OCI-LY3 (cell line): ENCODE measurements at regions not wholly inside any gene's neighbourhood (a gene's known extent, or its start where the extent isn't known, plus 50 kb on each side); places are given as distances from the start of the nearest gene placed in this dataset.
A peak's percentile ranks its signal among the peaks of the same experiment; 100 is the strongest.

Experiments used
- H2AFZ ChIP-seq: fragments of 200-600, 300-600 bp; shearing (Covaris generic); 2 replicates; pipeline ENCODE4 v1.6.0; 2014; ENCODE audit warnings: antibody characterized with exemption, low read depth, low read length
- H3K27ac ChIP-seq: fragments of 200-600, 300-600 bp; sonication (generic); 2 replicates; pipeline ENCODE4 v1.5.1; 2014; ENCODE audit warnings: mild to moderate bottlenecking, low read length, moderate library complexity, mixed read lengths
- H3K27me3 ChIP-seq: fragments of 200-600, 300-600 bp; sonication (generic); 2 replicates; pipeline ENCODE4 v1.6.1; 2014; ENCODE audit warnings: low read depth, low read length, mixed read lengths
- H3K36me3 ChIP-seq: fragments of 200-600, 300-600 bp; sonication (generic); replicated peaks from 2 replicates; pipeline ENCODE3; 2014; ENCODE audit warnings: low read depth, low read length, mixed read lengths
- H3K4me1 ChIP-seq: fragments of 300-600, 200-600 bp; sonication (generic); 2 replicates; pipeline ENCODE4 v1.6.1; 2014; ENCODE audit warnings: low read length, mixed read lengths
- H3K4me2 ChIP-seq: fragments of 200-600, 300-600 bp; sonication (generic); 2 replicates; pipeline ENCODE4 v1.6.1; 2014; ENCODE audit warnings: low read length, mixed read lengths
- H3K4me3 ChIP-seq: fragments of 300-600, 200-600 bp; sonication (generic); 2 replicates; pipeline ENCODE4 v1.5.1; 2014; ENCODE audit warnings: antibody characterized with exemption, mild to moderate bottlenecking, low read length, moderate library complexity
- H3K79me2 ChIP-seq: fragments of 300-600, 200-600 bp; shearing (Covaris generic); 2 replicates; pipeline ENCODE4 v1.6.1; 2014; ENCODE audit warnings: mild to moderate bottlenecking, low read length, mixed read lengths
- H3K9ac ChIP-seq: fragments of 300-600, 200-600 bp; shearing (Covaris generic); 2 replicates; pipeline ENCODE4 v1.6.0; 2014; ENCODE audit warnings: mild to moderate bottlenecking, low read length, moderate library complexity
- H3K9me3 ChIP-seq: fragments of 200-600, 300-600 bp; shearing (Covaris generic); 2 replicates; pipeline ENCODE4 v1.6.1; 2014; ENCODE audit warnings: low read length, mixed read lengths; ENCODE audit not compliant: insufficient read depth
- H4K20me1 ChIP-seq: fragments of 200-600, 300-600 bp; sonication (generic); 2 replicates; pipeline ENCODE4 v1.6.1; 2016; ENCODE audit warnings: low read length, mixed read lengths; ENCODE audit not compliant: insufficient read depth
- EZH2phosphoT487 ChIP-seq: fragments of 200-600 bp; shearing (Covaris generic); IDR thresholded peaks from 2 replicates; pipeline ENCODE4 v1.6.1; 2018; ENCODE audit warnings: antibody characterized with exemption, mixed run types, low read depth
- TF ChIP-seq, protein P1 (sequence below): fragments of 200-600, 300-600 bp; sonication (generic); IDR thresholded peaks from 2 replicates; pipeline ENCODE4 v1.5.1; 2014; ENCODE audit warnings: antibody characterized with exemption, low read length, low read depth

DNA sequence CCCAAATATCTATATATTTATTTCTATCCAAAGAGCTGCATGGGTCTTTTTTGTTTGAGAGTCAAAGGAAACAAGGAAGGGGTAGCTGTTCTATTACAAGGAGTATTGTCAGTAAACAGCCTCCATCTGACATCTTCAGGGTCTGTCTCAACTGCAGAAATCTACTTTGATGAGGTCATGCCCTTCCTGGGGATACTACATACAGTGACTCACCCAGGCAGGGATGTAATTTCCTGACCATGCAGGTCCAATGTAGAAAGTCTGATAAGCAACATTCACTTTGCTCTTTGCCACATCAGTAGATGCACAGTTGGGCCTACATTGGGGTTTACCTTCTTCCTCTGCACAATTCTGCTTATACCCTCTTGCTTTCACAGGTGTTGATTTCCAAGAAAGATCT lies 165.5 kb downstream of the TLR4 start:
- H3K4me1 ChIP-seq: no peaks in the 10 kb centered on the region
- no peaks in the 10 kb centered on the region for H3K36me3 ChIP-seq
- H2AFZ ChIP-seq: no peak overlapping the region
- no peak overlapping the region for H3K9ac ChIP-seq
- no peak overlapping the region for H3K4me2 ChIP-seq
- H3K4me3 ChIP-seq: no peak overlapping the region
- TF ChIP-seq EZH2phosphoT487: no peak
- TF ChIP-seq, protein P1, sequence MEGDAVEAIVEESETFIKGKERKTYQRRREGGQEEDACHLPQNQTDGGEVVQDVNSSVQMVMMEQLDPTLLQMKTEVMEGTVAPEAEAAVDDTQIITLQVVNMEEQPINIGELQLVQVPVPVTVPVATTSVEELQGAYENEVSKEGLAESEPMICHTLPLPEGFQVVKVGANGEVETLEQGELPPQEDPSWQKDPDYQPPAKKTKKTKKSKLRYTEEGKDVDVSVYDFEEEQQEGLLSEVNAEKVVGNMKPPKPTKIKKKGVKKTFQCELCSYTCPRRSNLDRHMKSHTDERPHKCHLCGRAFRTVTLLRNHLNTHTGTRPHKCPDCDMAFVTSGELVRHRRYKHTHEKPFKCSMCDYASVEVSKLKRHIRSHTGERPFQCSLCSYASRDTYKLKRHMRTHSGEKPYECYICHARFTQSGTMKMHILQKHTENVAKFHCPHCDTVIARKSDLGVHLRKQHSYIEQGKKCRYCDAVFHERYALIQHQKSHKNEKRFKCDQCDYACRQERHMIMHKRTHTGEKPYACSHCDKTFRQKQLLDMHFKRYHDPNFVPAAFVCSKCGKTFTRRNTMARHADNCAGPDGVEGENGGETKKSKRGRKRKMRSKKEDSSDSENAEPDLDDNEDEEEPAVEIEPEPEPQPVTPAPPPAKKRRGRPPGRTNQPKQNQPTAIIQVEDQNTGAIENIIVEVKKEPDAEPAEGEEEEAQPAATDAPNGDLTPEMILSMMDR: no peak
- H3K27me3 ChIP-seq: peaks cover 17% of the 10 kb centered on the region
- no peak overlapping the region for H3K27ac ChIP-seq
- no peaks in the 10 kb centered on the region for H4K20me1 ChIP-seq
- H3K79me2 ChIP-seq: no peaks in the 10 kb centered on the region
- H3K9me3 ChIP-seq: no peaks in the 10 kb centered on the region

DNA sequence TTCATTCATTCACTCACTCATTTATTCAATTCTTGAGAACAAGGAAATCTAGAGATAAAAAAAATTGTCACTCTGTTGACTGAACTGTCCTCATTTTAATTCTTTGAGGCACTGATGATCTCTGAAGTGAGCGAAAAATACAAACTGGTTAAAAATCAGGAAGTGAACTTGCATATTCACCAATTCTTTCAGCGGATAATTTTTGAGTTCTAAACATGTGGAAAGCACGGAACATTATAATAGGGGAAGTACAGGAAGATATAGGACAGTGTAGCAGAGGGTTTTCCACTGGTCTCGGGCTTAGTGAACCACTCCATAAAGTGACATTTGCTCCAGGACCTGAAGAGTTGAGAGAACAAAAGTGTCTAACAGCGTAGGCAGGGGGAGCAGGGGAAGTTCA lies 169.5 kb downstream of the TLR4 start:
- no peak overlapping the region for H3K4me3 ChIP-seq
- no peak overlapping the region for H3K27ac ChIP-seq
- no peaks in the 10 kb centered on the region for H3K79me2 ChIP-seq
- H2AFZ ChIP-seq: no peak overlapping the region
- H3K4me2 ChIP-seq: peak overlapping the region; percentile 12; the same call in 1 of the 2 replicates
- no peak for TF ChIP-seq EZH2phosphoT487
- TF ChIP-seq, protein P1: no peak
- no peaks in the 10 kb centered on the region for H3K4me1 ChIP-seq
- H3K27me3 ChIP-seq: peaks cover 31% of the 10 kb centered on the region
- no peaks in the 10 kb centered on the region for H4K20me1 ChIP-seq
- no peaks in the 10 kb centered on the region for H3K9me3 ChIP-seq
- H3K9ac ChIP-seq: no peak overlapping the region
- no peaks in the 10 kb centered on the region for H3K36me3 ChIP-seq

DNA sequence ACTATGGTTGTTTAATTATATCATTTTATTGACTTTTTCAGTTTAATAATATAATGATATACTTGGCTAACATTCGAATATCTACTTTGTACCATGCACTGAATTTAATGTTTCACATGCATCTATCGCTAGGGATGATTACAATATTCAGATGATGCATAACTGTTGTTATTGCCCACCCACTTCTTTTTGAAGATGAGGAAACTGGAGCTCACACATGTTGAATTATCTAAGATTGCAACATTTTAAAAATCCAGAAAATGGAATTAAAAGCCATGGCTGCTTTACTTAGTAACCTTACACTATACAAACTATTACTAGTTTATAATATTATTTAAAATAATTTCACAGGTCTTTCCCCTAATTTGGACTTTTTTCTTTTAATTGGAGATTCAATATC lies 171.7 kb downstream of the TLR4 start:
- no peaks in the 10 kb centered on the region for H4K20me1 ChIP-seq
- no peak overlapping the region for H3K27ac ChIP-seq
- TF ChIP-seq, protein P1: no peak
- TF ChIP-seq EZH2phosphoT487: no peak
- H3K27me3 ChIP-seq: peaks cover 37% of the 10 kb centered on the region
- H2AFZ ChIP-seq: no peak overlapping the region
- no peaks in the 10 kb centered on the region for H3K36me3 ChIP-seq
- H3K9ac ChIP-seq: no peak overlapping the region
- H3K4me1 ChIP-seq: no peaks in the 10 kb centered on the region
- no peak overlapping the region for H3K4me3 ChIP-seq
- H3K4me2 ChIP-seq: no peak overlapping the region
- H3K79me2 ChIP-seq: no peaks in the 10 kb centered on the region
- H3K9me3 ChIP-seq: no peaks in the 10 kb centered on the region

DNA sequence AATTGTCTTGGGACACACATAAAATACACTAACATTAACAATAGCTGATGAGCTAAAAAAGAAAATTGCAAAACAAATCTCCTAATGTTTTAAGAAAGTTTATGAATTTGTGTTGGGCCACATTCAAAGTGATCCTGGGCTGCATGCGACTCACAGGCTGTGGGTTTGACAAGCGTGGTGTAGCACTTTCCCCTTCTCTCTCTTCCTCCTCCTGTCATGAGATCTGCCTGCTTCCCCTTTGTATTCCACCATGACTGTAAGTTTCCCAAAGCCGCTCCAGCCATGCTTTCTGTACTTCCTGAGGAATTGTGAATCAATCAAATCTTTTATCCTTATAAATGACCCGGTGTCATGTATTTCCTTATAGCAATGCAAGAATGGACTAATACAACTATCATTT lies 178.0 kb downstream of the TLR4 start:
- Histone ChIP-seq H3K4me1 (peaks cover 8% of the 10 kb centered on the region), H3K9me3 (no peaks in the 10 kb centered on the region), H4K20me1 (no peaks in the 10 kb centered on the region), H3K79me2 (no peaks in the 10 kb centered on the region), H2AFZ (no peak overlapping the region), H3K4me3 (no peak overlapping the region), H3K9ac (no peak overlapping the region), H3K27me3 (peaks cover 23% of the 10 kb centered on the region), H3K36me3 (no peaks in the 10 kb centered on the region), H3K27ac (no peak overlapping the region), H3K4me2 (no peak overlapping the region)
- TF ChIP-seq, protein P1: no peak
- TF ChIP-seq EZH2phosphoT487: no peak
